ENCODE measurements at regions not wholly inside any gene's neighbourhood (a gene's known extent, or its start where the extent isn't known, plus 50 kb on each side); places are given as distances from the start of the nearest gene placed in this dataset.

DNA sequence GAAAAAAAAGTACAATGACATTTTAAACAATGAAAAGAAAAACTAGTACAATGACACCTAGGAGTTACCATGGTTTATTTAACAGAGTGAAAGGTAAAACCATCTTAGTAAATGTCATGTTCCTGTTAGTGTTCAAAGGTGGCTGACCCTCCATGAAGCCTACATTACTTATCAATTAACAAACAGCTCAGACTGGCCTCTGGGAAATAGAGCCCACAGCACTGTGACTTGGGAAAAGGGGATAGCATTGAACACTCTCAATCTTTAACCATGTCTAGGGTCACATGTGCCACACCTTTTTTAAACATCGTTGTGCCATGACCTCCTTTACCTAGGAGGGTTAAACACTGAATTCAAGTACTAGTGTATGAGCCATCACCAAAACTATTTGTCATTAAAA, 106.3 kb upstream of the SOX5 start:
- TF ChIP-seq, protein P1, sequence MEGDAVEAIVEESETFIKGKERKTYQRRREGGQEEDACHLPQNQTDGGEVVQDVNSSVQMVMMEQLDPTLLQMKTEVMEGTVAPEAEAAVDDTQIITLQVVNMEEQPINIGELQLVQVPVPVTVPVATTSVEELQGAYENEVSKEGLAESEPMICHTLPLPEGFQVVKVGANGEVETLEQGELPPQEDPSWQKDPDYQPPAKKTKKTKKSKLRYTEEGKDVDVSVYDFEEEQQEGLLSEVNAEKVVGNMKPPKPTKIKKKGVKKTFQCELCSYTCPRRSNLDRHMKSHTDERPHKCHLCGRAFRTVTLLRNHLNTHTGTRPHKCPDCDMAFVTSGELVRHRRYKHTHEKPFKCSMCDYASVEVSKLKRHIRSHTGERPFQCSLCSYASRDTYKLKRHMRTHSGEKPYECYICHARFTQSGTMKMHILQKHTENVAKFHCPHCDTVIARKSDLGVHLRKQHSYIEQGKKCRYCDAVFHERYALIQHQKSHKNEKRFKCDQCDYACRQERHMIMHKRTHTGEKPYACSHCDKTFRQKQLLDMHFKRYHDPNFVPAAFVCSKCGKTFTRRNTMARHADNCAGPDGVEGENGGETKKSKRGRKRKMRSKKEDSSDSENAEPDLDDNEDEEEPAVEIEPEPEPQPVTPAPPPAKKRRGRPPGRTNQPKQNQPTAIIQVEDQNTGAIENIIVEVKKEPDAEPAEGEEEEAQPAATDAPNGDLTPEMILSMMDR (IDR thresholded peaks at IDR 0.05; ENCODE audit: unreplicated experiment) = no peak
- intact Hi-C loops (cut with micrococcal nuclease; ENCODE audit: unreplicated experiment) = no loop called here
- Mint-ChIP-seq H3K4me3 (ENCODE audit: low read depth, unreplicated experiment) (no peak overlapping the region), H3K27me3 (ENCODE audit: unreplicated experiment) (no peaks in the 10 kb centered on the region), H3K36me3 (ENCODE audit: insufficient read depth, unreplicated experiment) (no peaks in the 10 kb centered on the region), H3K27ac (ENCODE audit: unreplicated experiment) (no peak overlapping the region), H3K9me3 (ENCODE audit: low read depth, unreplicated experiment) (no peaks in the 10 kb centered on the region), H3K4me1 (ENCODE audit: low read depth, unreplicated experiment) (no peaks in the 10 kb centered on the region)
- no peak for DNase-seq
- no TSS peak for BruUV-seq (replicated peaks)
- CTCF ChIA-PET = no interaction called here

DNA sequence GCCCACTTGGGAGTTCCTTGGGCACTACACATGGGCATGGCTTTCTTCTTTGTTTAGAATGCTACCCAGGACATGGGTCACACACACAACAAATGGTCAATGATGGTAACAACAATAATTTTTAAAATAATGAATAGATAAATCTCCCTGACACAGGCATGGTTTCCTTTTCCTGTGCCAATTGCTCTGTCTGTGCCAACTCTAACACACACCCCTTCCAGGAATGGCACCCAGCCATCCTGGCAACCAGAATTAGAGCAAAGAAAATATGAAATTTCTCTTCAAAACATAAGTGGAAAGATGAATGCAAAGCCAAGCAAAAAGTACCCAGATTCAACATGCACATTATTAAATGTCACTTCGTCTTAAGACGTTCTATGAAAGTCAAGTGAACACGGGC, 104.9 kb upstream of the SOX5 start:
- TF ChIP-seq, protein P1 (IDR thresholded peaks at IDR 0.05; ENCODE audit: unreplicated experiment) = no peak
- intact Hi-C loops (cut with micrococcal nuclease; ENCODE audit: unreplicated experiment) = no loop called here
- no peaks in the 10 kb centered on the region for H3K27me3 Mint-ChIP-seq (ENCODE audit: unreplicated experiment)
- no peak for DNase-seq
- CTCF ChIA-PET = no interaction called here
- no peaks in the 10 kb centered on the region for H3K36me3 Mint-ChIP-seq (ENCODE audit: insufficient read depth, unreplicated experiment)
- no peak overlapping the region for H3K4me3 Mint-ChIP-seq (ENCODE audit: low read depth, unreplicated experiment)
- no peak overlapping the region for H3K27ac Mint-ChIP-seq (ENCODE audit: unreplicated experiment)
- H3K4me1 Mint-ChIP-seq (ENCODE audit: low read depth, unreplicated experiment) = no peaks in the 10 kb centered on the region
- BruUV-seq (replicated peaks) = no TSS peak
- no peaks in the 10 kb centered on the region for H3K9me3 Mint-ChIP-seq (ENCODE audit: low read depth, unreplicated experiment)

DNA sequence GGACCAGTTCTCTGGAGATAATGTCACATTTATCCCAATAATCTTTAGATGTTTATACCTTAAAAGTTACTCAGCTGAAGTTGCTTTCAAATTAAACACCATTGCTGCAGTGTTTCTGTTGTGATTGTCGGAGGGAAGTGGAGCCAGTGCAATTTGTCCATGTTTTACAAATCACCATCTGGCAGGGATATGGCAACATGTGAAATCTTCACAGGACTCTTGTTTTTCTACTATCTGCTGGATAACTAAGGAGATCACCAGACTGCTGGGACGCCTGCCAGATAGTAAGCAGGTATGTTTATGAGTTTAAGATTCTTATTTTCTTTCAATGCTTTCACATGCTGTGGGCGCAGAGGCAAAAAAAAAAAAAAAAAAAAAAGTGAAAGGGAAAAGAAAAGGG, 100.3 kb upstream of the SOX5 start:
- H3K4me1 Mint-ChIP-seq (ENCODE audit: low read depth, unreplicated experiment) = no peaks in the 10 kb centered on the region
- H3K9me3 Mint-ChIP-seq (ENCODE audit: low read depth, unreplicated experiment) = peaks cover 4% of the 10 kb centered on the region
- no peak overlapping the region for H3K4me3 Mint-ChIP-seq (ENCODE audit: low read depth, unreplicated experiment)
- TF ChIP-seq, protein P1 (IDR thresholded peaks at IDR 0.05; ENCODE audit: unreplicated experiment) = no peak
- H3K27ac Mint-ChIP-seq (ENCODE audit: unreplicated experiment) = no peak overlapping the region
- DNase-seq = no peak
- CTCF ChIA-PET = no interaction called here
- intact Hi-C loops (cut with micrococcal nuclease; ENCODE audit: unreplicated experiment) = no loop called here
- H3K27me3 Mint-ChIP-seq (ENCODE audit: unreplicated experiment) = no peaks in the 10 kb centered on the region
- no peaks in the 10 kb centered on the region for H3K36me3 Mint-ChIP-seq (ENCODE audit: insufficient read depth, unreplicated experiment)
- BruUV-seq (replicated peaks) = no TSS peak

DNA sequence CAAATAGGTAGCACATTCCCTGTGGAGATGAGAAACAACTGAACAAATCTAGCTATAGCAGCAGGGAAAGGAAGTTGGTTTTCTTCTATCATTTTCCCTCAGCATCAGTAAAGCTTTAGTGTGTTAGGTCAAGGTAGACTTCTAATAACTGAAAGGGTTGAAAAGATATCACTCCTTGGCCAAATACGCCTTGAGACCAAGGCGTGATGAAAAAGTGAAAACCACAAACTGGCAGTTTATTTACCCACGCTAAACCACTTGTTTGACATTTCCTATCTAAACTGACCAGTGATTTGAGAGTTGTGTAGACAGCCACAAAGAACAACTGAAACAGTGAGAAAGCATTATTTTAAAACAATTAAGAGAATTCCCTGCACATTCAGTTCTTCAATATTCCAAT, 99.6 kb upstream of the SOX5 start:
- Mint-ChIP-seq H3K9me3 (ENCODE audit: low read depth, unreplicated experiment) (peaks cover 4% of the 10 kb centered on the region), H3K4me1 (ENCODE audit: low read depth, unreplicated experiment) (no peaks in the 10 kb centered on the region), H3K36me3 (ENCODE audit: insufficient read depth, unreplicated experiment) (no peaks in the 10 kb centered on the region), H3K27ac (ENCODE audit: unreplicated experiment) (no peak overlapping the region), H3K4me3 (ENCODE audit: low read depth, unreplicated experiment) (no peak overlapping the region), H3K27me3 (ENCODE audit: unreplicated experiment) (no peaks in the 10 kb centered on the region)
- CTCF ChIA-PET = no interaction called here
- no peak for DNase-seq
- TF ChIP-seq, protein P1 (IDR thresholded peaks at IDR 0.05; ENCODE audit: unreplicated experiment) = no peak
- intact Hi-C loops (cut with micrococcal nuclease; ENCODE audit: unreplicated experiment) = no loop called here
- no TSS peak for BruUV-seq (replicated peaks)

DNA sequence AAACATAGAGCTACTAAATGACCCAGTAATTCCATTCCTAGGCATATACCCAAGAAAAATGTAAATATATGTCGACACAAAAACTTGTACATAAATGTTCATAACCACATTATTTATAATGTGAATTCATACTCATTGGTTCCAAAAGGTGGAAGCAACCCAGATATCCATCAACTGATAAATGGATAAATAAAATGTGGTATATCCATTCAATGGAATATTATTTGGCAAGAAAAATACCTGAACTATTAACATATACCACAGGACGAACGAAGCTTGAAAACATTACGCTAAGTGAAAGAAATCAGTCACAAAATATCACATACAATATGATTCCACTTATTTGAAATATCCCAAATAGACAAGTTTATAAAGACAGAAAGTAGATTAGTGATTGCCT, 99.0 kb upstream of the SOX5 start:
- TF ChIP-seq, protein P1 (IDR thresholded peaks at IDR 0.05; ENCODE audit: unreplicated experiment) = no peak
- no TSS peak for BruUV-seq (replicated peaks)
- peaks cover 4% of the 10 kb centered on the region for H3K9me3 Mint-ChIP-seq (ENCODE audit: low read depth, unreplicated experiment)
- CTCF ChIA-PET = no interaction called here
- no peak overlapping the region for H3K4me3 Mint-ChIP-seq (ENCODE audit: low read depth, unreplicated experiment)
- H3K27me3 Mint-ChIP-seq (ENCODE audit: unreplicated experiment) = no peaks in the 10 kb centered on the region
- no peak overlapping the region for H3K27ac Mint-ChIP-seq (ENCODE audit: unreplicated experiment)
- no peak for DNase-seq
- H3K36me3 Mint-ChIP-seq (ENCODE audit: insufficient read depth, unreplicated experiment) = no peaks in the 10 kb centered on the region
- no peaks in the 10 kb centered on the region for H3K4me1 Mint-ChIP-seq (ENCODE audit: low read depth, unreplicated experiment)
- intact Hi-C loops (cut with micrococcal nuclease; ENCODE audit: unreplicated experiment) = no loop called here

Measured in Calu3 (cell line).